GM19452 (cell line): ENCODE measurements at regions not wholly inside any gene's neighbourhood (a gene's known extent, or its start where the extent isn't known, plus 50 kb on each side); places are given as distances from the start of the nearest gene placed in this dataset.

ENCODE experiments used
- ATAC-seq: cut with Tn5 transposase; IDR thresholded peaks from one replicate; pipeline ENCODE4 v1.9.1; 2021; ENCODE audit not compliant: unreplicated experiment

DNA sequence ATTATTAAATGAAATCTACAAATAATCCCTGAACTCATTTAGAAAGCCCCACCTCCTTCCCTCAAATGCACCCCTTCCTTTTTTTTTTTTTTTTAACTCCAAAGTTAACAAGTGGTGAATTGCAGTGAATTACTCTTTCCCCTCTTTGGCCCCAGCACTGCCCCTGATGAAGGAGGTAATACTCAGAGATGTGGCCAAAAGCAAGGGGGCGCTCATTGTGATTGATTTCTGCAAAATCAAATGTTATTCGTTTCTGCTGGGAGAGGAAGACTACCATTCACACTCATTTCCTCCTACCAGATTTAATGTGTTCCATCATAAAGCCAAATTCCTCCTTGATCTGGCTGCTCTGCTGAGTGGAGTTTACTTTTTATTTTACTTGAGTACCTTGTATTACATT lies 259.4 kb downstream of the GPD2 start:
- no peak for ATAC-seq

DNA sequence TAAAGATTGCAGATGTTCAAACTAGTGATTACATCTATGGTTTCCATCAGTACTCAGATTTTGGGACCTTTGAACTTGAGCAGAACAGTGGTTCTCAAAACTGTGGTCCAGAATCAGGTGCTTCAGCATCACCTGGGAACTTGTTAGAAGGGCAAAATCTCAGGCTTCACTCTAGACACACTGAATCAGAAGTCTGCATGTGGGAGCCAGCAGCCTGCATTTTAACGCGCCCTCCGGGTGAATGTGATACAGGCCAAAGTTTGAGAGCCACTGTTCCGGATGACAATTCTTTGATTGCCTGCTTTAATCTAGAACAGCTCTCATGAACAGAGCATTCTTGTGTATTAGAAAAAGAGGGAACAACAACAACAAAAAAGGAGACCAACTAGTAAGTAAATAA lies 261.7 kb downstream of the GPD2 start:
- ATAC-seq = no peak

DNA sequence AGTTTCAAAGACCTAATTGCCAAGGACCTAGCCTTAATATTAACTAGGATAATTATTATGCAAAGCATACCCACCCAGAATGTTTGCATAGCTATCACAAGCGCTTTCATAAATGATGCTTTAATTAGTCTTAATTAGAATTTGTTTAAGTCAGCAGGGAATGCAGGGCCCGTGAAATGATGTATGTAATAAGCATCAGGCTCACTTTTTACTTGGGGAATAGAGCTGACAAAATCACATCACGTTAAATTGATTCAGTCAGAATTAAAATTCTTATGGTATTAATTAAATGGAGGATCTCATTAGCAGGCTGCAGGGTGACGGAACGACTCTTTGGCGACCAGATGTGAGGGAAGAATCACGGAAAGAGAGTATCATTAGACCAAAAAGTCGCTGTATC lies 264.5 kb downstream of the GPD2 start:
- ATAC-seq = no peak

DNA sequence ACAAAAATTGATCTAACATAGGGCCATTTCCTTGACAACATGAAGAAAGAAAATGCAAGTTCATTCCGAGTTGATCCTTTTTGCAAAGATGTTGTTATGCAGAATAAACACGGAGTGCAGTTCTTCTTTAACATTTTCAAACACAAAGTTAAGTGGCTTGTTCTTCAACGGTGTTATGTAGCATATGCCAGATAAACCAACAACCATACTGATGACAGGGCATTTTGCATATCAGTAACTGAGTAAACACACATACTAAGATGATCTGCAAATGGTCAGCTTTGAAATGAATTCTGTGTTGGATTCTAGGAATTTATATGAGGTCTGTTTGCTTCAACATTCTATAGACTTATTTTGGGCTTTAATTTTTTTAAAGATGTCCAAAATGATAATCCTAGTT lies 266.4 kb downstream of the GPD2 start:
- ATAC-seq = no peak

DNA sequence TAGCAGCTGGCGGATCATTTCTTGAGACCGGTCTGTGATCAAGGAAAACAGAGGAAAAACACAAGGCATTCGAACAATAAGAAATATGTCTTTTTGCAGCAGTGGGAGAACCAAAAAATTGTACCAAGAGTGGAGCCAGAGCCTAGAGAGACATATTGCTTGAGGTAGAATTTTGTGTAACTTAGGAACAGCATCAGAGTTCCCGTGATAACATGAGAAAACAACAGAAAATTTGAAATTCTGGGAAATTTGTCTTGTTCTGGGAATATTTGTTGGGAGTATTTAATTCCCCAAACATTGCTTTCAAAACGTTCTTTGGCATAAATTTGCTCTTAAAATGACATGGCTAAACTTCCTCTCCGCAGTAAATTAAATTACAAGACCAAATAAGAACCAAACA lies 267.5 kb downstream of the GPD2 start:
- ATAC-seq = no peak

DNA sequence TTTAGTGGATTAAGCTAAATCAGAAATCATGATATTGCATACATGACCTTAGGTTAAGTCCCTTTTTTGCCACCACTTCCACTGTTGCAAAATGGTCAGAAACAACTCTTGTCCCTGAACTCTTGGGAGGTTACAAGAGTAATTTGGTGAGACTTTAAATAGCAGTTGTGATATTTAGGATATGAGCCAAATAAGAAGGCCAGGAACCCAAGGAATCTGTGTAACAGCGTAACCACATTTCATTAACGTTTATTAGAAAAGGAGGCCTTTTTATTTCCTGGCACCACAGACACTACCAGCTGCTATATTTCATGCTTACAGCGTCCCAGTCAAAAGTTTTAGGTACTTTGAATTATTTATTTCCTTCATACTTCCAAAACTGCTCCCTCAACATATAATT lies 268.0 kb downstream of the GPD2 start:
- no peak for ATAC-seq

DNA sequence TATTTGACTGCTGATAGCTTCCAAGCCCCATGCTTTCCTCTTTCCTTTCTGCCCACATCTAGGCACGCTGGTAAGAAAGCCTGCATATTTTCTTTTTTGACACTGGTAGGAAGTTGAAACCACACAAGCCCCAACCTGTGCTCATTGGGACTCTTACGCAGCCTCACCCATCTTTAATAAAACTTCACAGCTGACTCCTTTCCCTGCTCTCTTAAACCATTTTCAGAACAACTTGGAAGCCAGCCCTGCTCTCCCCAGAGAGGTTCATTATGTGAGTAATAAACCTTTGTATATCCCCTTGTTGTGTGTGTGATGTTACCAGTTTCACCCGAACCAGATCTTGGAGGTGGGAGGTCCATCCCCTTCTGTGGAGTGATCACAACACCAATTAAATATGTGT lies 268.4 kb downstream of the GPD2 start:
- ATAC-seq = no peak

DNA sequence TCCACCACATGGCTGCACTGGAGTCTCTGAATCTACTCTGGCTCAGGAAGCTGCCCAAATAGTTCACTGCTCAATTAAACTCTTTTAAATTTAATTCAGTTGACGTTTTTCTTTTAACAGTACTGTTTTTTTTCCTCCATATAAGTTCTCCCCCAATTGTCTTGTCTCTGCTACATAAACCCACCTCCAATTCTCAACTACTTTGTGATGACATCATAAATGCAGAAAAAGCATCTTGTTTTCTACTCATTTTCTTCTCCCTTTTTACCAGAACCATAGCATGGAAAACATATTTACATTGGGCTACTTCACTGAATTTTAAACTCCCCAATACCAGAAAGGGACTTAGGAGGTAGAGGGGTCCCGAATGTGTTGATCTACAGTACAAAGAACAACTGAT lies 270.4 kb downstream of the GPD2 start:
- ATAC-seq = no peak

DNA sequence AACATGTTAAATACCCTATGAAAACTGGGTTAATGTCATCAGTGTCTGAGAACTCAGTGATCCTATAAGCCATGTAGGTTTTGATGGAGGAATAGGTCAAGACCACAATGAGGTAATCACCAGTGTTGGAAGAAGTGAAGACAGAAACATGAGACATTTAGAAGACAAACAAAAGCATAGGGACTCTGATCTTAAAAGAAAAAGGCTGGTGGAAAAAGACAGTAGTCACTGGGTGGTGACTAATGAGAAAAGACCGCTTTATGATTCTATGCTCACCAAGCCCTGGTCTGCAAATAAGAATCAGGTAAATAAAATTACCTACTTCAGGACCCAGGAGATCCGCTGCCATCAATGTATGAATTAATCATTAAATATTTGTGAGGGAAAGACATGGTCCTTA lies 271.9 kb downstream of the GPD2 start:
- no peak for ATAC-seq

DNA sequence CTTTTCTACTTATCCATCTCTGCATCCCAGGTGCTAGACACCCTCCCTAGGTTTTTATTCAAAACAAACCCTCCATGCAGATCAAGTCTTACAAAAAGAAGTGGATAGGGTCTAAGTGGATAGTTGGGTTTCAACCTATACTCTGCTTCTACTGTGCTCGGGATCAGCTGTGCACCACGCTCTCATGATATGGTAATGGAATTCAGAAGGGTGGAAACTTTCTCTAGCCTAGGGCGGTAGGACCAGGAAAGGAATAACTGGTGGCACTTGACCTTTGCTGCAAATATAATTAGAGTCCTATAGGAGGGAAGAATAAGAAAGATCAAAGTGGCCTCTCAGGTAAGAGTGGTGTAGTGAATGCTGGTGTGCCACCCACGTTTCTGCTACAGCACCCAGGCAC lies 272.9 kb downstream of the GPD2 start:
- no peak for ATAC-seq

DNA sequence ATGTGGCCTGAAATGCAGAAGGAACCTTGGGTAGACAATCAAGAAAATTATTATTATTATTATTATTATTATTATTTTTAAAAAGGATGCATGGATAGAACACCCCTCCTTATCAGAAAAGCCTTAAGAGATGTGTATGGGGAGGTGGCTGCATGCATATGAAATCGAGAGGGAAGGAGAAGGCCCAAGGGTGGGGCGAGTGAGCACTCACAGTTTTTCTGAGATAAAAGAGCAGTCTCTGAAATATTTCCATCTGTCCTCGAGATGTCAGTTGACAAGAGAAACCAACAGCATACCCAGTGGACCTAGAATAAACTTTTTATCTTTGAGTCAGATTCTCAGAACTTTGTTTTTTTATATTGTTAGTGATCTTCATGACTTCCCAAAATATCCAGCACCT lies 282.9 kb downstream of the GPD2 start:
- ATAC-seq = no peak

DNA sequence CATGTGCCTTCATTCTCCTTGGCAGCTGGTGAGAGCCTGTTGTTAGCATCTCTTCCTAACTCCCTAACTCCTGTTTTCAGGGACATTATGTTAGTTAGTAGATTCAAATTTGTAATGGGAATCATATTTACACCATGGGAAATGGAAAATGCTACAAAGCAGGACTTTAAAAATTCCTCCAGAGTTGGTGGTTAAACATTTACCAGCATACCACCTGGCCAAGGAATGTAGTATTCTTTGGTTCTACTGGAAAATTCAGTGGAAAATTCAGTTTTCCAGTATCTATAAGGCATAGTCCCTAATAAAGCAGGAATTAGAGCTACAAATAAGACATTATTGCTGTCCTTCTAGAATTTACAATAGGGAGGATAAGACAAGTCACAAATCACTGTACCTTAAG lies 291.7 kb downstream of the GPD2 start:
- ATAC-seq = no peak

DNA sequence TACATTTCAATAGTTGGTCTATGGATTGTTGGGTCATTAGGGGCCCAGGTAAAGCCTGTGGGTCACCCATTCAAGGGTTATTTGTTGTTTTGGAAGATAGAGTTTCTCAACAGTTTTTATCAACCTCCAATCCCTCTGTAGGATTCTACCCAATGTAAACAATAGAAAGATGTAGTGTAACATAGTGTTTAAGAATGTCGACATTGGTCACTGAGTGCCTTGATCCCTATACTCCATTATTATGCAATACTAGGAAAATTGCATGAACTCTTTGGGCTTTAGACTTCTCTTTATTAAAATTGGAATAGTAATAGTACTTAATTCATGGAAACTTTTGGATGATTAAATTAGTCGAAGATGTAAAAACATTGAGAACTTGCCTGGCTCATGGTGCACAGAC lies 292.1 kb downstream of the GPD2 start:
- ATAC-seq = no peak

DNA sequence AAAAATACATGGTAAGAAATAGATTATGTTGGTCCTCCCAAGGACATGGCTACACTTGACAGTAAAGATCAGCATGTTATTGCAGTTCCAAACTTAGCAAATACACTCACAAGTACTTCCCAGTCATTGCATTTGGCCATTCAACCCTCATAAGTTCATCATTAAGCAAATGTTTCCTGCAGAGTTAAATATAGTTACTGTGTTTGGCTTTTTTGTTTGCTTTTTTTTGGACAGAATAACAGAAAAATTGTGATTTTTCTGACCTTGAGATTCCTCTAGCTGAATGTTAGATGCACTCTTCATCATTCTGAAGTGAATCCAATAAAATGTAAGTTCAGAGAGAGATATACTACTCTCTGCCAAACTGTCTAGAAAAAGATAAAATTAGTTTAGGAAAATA lies 295.3 kb downstream of the GPD2 start:
- ATAC-seq = no peak

DNA sequence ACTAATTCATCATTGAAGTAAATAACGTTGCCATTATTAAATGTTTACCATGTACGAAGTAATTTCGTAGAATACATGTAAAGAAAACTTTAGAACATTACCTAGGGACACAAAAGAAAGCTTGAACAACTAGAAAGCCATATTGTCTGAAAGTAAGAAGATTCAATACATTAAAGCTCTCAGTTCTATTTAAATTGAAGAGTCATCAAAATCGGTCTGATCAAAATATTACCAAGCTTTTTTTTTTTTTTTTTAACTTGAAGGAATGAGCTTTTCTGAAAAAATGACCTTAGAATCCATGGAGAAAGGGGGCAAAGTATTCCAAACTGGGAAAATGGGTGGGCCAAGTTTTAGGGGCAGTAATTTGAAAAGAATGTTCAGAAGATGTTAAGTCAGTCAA lies 300.8 kb downstream of the GPD2 start:
- no peak for ATAC-seq

DNA sequence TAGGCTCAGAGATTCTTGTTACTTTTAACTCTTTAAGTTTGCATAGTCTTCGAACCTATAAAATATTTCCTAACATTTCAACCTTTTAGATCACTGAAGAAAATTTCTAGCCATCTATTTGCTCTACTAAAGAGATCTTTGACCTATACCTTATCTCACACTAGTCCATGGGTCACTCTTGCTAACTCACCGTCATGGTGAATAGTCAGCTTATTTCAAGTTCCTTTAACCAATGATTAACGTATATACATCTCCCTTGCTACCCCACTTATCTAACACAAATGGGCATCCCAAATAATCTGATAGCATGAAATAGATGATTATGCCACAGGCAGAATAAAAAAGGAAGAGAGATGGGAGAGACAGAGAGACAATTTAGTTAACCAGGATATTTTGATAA lies 303.1 kb downstream of the GPD2 start:
- no peak for ATAC-seq

DNA sequence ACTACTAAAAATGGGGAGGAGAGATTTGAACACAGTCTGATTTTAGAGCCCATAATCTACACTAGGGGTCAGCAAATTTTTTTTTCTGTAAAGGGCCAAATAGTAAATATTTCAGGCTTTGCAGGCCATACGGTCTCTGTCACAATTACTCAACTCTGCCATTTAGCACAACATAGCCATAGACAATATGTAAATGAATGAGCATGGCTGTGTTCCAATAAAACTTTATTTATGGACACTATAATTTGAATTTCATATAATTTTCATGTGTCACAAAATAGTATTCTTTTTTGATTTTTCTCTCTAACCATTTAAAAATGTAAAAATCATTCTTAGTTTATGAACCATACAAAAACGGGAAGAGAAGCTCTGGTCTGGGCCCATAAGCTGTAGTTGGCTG lies 309.4 kb downstream of the GPD2 start:
- ATAC-seq = no peak

DNA sequence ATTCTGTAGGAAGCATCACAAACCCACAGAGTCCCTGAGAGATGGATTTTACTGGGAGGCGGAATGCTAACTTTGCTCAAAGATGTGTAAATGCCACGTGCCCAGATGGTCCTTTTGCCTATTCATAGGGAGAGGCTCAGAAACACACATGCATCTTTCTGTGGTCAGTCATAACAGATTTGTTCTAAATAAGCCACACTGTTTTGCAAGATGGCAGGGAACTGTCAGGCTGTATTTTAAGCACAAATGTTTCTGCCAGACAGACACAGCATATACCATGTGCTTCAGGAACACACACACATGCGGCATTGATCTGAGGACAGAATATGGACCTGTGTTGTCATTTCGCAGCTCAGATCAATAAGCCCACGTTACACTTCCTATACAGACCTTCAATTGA lies 312.0 kb downstream of the GPD2 start:
- ATAC-seq = no peak

DNA sequence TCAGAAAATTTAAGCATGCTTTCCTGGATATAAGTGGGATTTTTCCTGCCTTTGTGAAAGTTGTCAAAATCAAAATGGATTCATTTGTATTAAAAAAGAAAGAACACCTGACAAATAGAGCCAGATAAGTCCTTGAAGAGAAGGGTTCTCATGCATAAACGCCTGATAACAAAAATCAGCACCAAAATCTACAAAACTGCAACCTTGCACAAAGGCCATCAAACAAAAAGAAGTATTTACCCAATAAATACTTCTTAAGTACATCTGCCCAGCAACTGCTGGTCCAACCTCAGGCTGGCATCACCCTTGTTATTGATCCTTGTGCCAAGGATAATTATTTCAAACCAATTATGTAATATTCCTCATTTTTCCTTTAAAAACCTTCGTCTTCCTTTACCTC lies 315.9 kb downstream of the GPD2 start:
- ATAC-seq = no peak

DNA sequence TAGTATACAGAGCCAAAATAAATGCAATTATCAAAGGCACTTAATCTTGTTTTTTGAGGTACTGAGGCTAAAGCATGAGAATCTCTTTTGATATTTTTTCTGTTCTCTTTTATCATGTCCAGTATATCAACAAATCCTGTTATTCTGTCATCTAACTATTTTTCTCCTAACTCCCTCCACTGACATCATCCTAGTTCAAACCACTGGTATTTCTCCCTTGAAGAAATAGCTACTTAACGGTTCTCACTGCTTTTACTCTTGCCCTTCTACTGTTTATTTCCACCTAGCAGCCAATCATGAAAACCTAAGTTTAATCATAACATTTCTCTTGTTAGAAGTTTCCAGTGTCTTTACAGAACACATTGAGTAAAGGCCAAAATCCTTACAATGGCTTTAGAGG lies 317.6 kb downstream of the GPD2 start:
- no peak for ATAC-seq

DNA sequence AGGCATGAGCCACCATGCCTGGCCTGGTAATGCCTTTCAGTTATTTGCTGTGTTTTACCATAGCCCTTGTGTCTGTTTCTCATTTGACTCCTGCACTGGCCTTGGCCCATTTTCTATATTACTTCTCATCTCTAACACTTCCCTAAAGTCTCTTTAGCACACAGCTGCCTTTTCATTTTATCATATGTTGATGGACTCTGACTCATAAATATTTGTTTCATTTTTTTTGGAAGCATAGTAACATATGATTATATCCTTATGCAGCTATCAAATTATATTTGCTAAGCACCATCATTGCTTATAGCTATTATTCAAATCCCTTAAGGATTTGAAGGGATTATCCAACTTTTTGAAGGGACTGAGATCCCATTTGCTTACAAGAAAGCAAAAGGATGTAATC lies 320.3 kb downstream of the GPD2 start:
- ATAC-seq = no peak

DNA sequence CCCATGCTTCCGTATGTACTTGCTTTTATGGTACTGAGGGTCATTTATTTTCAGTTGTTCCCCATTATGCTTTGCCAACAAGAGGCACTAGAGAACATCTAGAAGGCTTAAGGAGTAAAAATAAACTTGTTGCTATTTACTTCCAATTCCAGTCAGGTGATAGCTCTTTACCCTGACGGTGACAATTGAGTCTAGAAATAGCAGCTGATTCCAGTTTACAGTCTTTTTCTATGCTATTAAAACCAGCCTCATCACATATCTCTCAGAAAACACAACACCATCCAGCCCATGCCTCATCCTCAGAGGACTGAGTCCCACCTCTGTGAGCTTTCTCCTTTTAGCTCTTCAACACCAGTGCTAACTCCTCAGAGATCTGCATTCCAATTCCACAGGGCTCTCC lies 327.0 kb downstream of the GPD2 start:
- no peak for ATAC-seq

DNA sequence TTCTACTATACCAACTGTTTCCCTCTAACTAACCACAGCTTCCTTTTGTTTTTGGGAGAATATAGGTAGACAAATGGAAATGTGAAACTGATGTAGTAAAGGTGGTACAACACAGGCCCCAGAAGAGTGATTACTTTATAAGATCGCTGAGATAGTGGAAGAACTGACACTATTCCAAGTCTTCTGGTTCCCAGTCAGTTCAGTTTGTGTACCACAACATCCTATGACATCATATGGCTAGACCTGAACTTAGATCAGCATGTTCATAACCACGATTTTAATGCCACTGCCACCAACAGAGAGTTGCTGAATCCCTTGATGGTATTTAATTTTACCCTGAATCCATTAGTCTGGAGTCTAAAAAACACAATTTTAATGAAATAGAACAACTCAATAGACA lies 328.9 kb downstream of the GPD2 start:
- no peak for ATAC-seq

DNA sequence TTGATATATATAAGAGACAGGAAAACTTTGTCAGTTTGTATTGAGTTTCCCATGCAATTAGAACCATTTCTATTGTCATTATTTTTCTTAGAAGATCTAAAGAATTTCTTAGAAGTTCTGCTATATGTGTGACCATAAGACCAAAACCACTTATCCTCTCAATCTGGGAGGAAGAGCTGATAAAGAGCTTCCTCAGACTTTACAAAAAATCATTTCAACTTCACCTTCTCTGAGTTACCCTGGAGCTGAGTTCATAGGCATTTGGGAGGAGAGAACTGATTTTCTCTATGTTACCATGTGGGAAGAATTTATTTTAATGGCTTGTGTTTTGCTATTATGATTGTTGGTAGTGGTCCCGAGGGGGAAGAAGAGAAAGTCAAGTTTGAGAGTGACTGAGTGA lies 329.3 kb downstream of the GPD2 start:
- ATAC-seq = no peak
